HG03175 (cell line): ENCODE measurements at regions not wholly inside any gene's neighbourhood (a gene's known extent, or its start where the extent isn't known, plus 50 kb on each side); places are given as distances from the start of the nearest gene placed in this dataset.

Source experiments
- ATAC-seq: cut with Tn5 transposase; IDR thresholded peaks from one replicate; pipeline ENCODE4 v1.9.1; 2021; ENCODE audit warnings: mild to moderate bottlenecking, moderate library complexity; ENCODE audit not compliant: unreplicated experiment

- ATAC-seq, result no peak
Observed at GRCh38 chr12:87689196-87689595, 340.0 kb downstream of the C12orf50 start.

- no peak for ATAC-seq
Observed at GRCh38 chr12:87687362-87687761, 341.8 kb downstream of the C12orf50 start.

- ATAC-seq, result no peak
Observed at GRCh38 chr12:87685696-87686095, 343.5 kb downstream of the C12orf50 start.

- no peak for ATAC-seq
Observed at GRCh38 chr12:87679251-87679650, 349.9 kb downstream of the C12orf50 start.

- no peak for ATAC-seq
Observed at GRCh38 chr12:87678453-87678852, 350.7 kb downstream of the C12orf50 start.

GRCh38 chr12:87676731-87677130, 352.5 kb downstream of the C12orf50 start:
- ATAC-seq, result no peak

- ATAC-seq, result peak; percentile 46
Observed at GRCh38 chr12:87671757-87672156, 357.4 kb downstream of the C12orf50 start.

- no peak for ATAC-seq
Observed at GRCh38 chr12:87670448-87670847, 358.8 kb downstream of the C12orf50 start.

- ATAC-seq, result no peak
Observed at GRCh38 chr12:87667378-87667777, 361.8 kb downstream of the C12orf50 start.

GRCh38 chr12:87661786-87662377, 367.3 kb downstream of the C12orf50 start:
- peak; percentile 98 for ATAC-seq

GRCh38 chr12:87660987-87661774, 368.0 kb downstream of the C12orf50 start:
- no peak for ATAC-seq

GRCh38 chr12:87660291-87660690, 368.9 kb downstream of the C12orf50 start:
- no peak for ATAC-seq

- ATAC-seq, result no peak
Observed at GRCh38 chr12:87656311-87656710, 372.9 kb downstream of the C12orf50 start.

GRCh38 chr12:87651670-87652425, 377.4 kb downstream of the C12orf50 start:
- no peak for ATAC-seq

GRCh38 chr12:87642245-87642644, 387.0 kb downstream of the C12orf50 start:
- ATAC-seq, result no peak

GRCh38 chr12:87618199-87618598, 411.0 kb downstream of the C12orf50 start:
- ATAC-seq, result no peak

- no peak for ATAC-seq
Observed at GRCh38 chr12:87612996-87613395, 416.2 kb downstream of the C12orf50 start.

- ATAC-seq, result no peak
Observed at GRCh38 chr12:87608321-87608720, 420.9 kb downstream of the C12orf50 start.

- ATAC-seq, result no peak
Observed at GRCh38 chr12:87603727-87604126, 425.5 kb downstream of the C12orf50 start.

GRCh38 chr12:87599459-87599858, 429.7 kb downstream of the C12orf50 start:
- no peak for ATAC-seq

- no peak for ATAC-seq
Observed at GRCh38 chr12:87597114-87597513, 432.1 kb downstream of the C12orf50 start.

GRCh38 chr12:87596636-87597035, 432.6 kb downstream of the C12orf50 start:
- no peak for ATAC-seq
